GM12864 (cell line): ENCODE measurements at regions not wholly inside any gene's neighbourhood (a gene's known extent, or its start where the extent isn't known, plus 50 kb on each side); places are given as distances from the start of the nearest gene placed in this dataset.

ENCODE experiments used
- DNase-seq: peaks from one replicate; pipeline ENCODE4 v3.0.0-alpha.2; 2011; ENCODE audit warnings: low read depth
- H3K4me3 ChIP-seq: 2 replicates; pipeline ENCODE4 v1.5.1; 2011; ENCODE audit warnings: mild to moderate bottlenecking, low read depth, low read length, control low read depth
- CTCF ChIP-seq: IDR thresholded peaks from 2 replicates; pipeline ENCODE4 v1.5.1; 2011; ENCODE audit warnings: low read depth, mild to moderate bottlenecking, moderate library complexity, low read length, control low read depth, inconsistent platforms; ENCODE audit errors: missing control alignments

GRCh38 chr4:154086247-154086646, 297.4 kb upstream of the SFRP2 start:
- DNase-seq, result no peak
- no peak for TF ChIP-seq CTCF
- H3K4me3 ChIP-seq, result no peak overlapping the region

DNA sequence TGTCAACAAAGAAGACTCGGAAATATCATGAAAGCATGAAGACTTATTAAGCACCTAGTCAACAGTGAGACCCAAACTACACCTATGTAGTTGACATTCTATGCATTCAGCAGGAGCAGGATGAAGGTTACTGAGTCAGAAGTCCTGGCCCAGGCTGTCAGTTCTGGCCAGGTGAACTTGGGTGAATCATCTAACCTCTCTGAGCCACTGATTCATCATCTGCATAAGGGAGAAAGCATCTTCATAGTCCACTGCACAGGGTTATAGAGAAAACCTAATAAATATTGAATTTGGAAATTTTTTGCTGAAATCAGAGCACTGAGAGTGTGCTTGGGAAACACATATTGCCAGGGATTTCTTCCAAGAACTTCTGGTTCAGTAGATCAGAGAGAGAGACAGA, 296.0 kb upstream of the SFRP2 start:
- no peak for DNase-seq
- no peak overlapping the region for H3K4me3 ChIP-seq
- TF ChIP-seq CTCF, result no peak

DNA sequence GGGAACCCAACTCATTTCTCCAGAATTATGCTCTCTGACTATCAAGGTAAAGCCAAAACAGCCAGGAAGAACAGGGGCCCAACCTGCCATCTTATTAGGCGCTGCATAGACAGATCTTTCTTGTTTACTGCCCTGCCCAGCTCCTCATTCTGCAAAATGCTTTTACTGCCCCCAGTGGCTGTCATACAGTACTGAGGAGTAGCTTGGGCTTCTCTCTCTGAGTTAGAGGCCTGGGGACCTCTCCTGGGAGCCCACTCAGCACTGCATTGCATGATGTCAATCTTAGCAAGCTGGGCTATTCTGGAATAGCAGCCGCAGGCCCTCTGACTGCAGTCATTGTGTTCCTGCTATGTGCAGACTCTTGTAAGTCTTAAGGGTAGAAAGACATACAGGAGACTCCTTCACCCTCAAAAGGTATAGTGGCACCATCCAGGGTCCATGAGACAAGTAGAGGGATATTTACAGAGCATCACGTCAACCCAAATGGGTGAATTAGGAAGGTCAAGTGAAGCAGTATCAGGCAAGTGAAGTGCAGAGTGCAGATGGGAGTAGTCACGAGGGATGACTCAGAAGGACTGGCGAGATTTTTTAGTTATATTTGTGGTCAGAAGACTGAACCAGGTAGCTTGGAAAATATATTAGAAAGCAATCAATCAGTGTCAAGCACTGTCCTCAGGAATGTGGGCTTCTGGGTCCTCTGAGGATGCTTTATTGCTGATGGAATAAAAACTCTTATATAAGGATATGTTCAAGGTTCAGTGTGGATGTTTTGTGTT, 294.1 kb upstream of the SFRP2 start:
- DNase-seq, result no peak
- peak; percentile 57 for TF ChIP-seq CTCF
- H3K4me3 ChIP-seq, result no peak overlapping the region

GRCh38 chr4:154081391-154081790, 292.5 kb upstream of the SFRP2 start:
- no peak for DNase-seq
- no peak for TF ChIP-seq CTCF
- no peak overlapping the region for H3K4me3 ChIP-seq

GRCh38 chr4:154078504-154079350, 289.8 kb upstream of the SFRP2 start:
- no peak overlapping the region for H3K4me3 ChIP-seq
- DNase-seq, result no peak
- TF ChIP-seq CTCF, result no peak

DNA sequence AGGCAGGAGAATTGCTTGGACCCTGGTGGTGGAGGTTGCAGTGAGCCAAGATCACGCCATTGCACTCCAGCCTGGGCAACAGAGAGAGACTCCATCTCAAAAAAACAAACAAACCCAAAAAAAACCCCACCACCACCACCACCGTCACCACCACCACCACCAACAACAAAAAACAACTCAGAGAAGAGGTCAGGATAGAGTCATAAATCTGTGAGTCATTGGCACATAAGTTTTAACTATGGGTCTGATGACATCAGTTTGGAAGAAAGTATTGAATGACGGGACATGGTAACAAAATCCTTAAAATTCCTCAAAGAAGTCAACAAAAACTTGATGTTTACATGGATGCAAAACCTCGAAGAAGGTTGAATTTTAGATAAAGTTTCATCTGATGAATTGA, 288.0 kb upstream of the SFRP2 start:
- TF ChIP-seq CTCF, result no peak
- DNase-seq, result no peak
- H3K4me3 ChIP-seq, result no peak overlapping the region
